Calu3 (cell line): ENCODE measurements at regions not wholly inside any gene's neighbourhood (a gene's known extent, or its start where the extent isn't known, plus 50 kb on each side); places are given as distances from the start of the nearest gene placed in this dataset.

ENCODE experiments used
- BruUV-seq: library from RNA; stranded (reverse); fragments of 400-500 nt; replicated peaks from 2 replicates; lab custom pipeline; 2021; lab: Mats Ljungman, UMichigan
- CTCF ChIA-PET: fragments of 300-600 bp; sonication (Branson Sonifier 250); formaldehyde crosslinking; loops from one replicate; lab custom pipeline; 2022; ENCODE audit warnings: antibody characterized with exemption; lab: Charles Lee
- DNase-seq: peaks from one replicate; pipeline ENCODE4 v3.0.0; 2022
- H3K27ac Mint-ChIP-seq: one replicate; pipeline ENCODE4 v1.8.0; 2022; ENCODE audit warnings: mixed read lengths; ENCODE audit not compliant: unreplicated experiment
- H3K27me3 Mint-ChIP-seq: one replicate; pipeline ENCODE4 v1.8.0; 2022; ENCODE audit warnings: mixed read lengths; ENCODE audit not compliant: unreplicated experiment
- H3K36me3 Mint-ChIP-seq: one replicate; pipeline ENCODE4 v1.8.0; 2022; ENCODE audit warnings: mild to moderate bottlenecking, moderate library complexity, mixed read lengths; ENCODE audit not compliant: insufficient read depth, unreplicated experiment
- H3K4me1 Mint-ChIP-seq: one replicate; pipeline ENCODE4 v1.8.0; 2022; ENCODE audit warnings: mild to moderate bottlenecking, low read depth, mixed read lengths; ENCODE audit not compliant: unreplicated experiment
- H3K4me3 Mint-ChIP-seq: one replicate; pipeline ENCODE4 v1.8.0; 2022; ENCODE audit warnings: mild to moderate bottlenecking, low read depth, moderate library complexity, mixed read lengths; ENCODE audit not compliant: unreplicated experiment
- H3K9me3 Mint-ChIP-seq: one replicate; pipeline ENCODE4 v1.8.0; 2022; ENCODE audit warnings: low read depth, mixed read lengths; ENCODE audit not compliant: unreplicated experiment
- intact Hi-C: fragments of 100-400 bp; cut with micrococcal nuclease; formaldehyde crosslinking; loops from one replicate; pipeline ENCODE4 v1.10.0; 2022; ENCODE audit not compliant: unreplicated experiment
- TF ChIP-seq, protein P1 (sequence below): fragments of 200-600 bp; IDR thresholded peaks from one replicate; pipeline ENCODE4 v1.8.0; 2022; ENCODE audit warnings: antibody characterized with exemption; ENCODE audit not compliant: unreplicated experiment

DNA sequence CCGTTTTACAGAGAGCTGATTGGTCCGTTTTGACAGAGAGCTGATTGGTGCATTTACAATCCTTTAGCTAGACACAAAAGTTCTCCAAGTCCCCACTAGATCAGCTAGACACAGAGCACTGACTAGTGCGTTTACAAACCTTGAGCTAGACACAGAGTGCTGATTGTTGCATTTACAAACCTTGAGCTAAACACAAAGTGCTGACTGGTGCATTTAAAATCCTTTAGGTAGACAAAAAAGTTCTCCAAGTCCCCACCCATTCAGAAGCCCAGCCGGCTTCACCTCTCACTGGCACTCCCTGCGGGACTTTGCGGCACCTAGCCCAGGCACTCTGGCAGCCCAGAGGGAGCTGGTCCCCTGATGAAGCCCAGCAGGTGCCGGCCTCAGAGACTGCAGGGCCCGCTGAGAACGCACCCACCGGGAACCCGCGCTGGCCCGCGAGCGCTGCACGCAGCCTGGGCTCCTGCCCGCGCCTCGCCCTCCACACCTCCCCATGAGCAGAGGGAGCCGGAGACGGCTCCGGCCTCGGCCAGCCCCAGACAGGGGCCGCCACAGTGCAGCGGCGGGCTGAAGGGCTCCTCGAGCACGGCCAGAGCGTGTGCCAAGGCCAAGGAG, 508.1 kb upstream of the CHAC2 start:
- Mint-ChIP-seq H3K9me3 (no peaks in the 10 kb centered on the region), H3K4me3 (no peak overlapping the region), H3K36me3 (no peaks in the 10 kb centered on the region), H3K27ac (no peak overlapping the region), H3K4me1 (no peaks in the 10 kb centered on the region), H3K27me3 (no peaks in the 10 kb centered on the region)
- no TSS peak for BruUV-seq
- intact Hi-C loops: no loop called here
- DNase-seq: no peak
- TF ChIP-seq, protein P1, sequence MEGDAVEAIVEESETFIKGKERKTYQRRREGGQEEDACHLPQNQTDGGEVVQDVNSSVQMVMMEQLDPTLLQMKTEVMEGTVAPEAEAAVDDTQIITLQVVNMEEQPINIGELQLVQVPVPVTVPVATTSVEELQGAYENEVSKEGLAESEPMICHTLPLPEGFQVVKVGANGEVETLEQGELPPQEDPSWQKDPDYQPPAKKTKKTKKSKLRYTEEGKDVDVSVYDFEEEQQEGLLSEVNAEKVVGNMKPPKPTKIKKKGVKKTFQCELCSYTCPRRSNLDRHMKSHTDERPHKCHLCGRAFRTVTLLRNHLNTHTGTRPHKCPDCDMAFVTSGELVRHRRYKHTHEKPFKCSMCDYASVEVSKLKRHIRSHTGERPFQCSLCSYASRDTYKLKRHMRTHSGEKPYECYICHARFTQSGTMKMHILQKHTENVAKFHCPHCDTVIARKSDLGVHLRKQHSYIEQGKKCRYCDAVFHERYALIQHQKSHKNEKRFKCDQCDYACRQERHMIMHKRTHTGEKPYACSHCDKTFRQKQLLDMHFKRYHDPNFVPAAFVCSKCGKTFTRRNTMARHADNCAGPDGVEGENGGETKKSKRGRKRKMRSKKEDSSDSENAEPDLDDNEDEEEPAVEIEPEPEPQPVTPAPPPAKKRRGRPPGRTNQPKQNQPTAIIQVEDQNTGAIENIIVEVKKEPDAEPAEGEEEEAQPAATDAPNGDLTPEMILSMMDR: no peak
- CTCF ChIA-PET: no interaction called here

DNA sequence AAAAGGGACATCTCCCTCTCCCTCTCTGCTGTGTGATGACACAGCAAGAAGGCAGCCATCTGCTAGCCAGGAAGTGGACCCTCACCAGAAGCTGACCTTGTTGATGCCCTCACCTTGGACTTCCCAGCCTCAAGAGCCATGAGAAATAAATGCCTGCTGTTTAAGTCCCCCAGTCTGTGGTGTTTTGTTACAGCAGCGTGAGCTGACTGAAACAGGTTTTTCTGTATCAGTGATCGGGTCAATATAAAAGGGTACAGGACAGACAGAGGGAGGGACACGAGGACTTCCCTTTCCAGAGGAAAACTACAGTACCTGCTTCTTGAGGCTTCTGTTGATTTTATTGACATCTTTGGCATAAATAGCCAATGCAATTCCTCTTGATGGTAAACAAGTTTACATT, 510.3 kb upstream of the CHAC2 start:
- Mint-ChIP-seq H3K36me3 (no peaks in the 10 kb centered on the region), H3K27ac (no peak overlapping the region), H3K27me3 (no peaks in the 10 kb centered on the region), H3K4me3 (no peak overlapping the region), H3K4me1 (no peaks in the 10 kb centered on the region), H3K9me3 (no peaks in the 10 kb centered on the region)
- intact Hi-C loops: no loop called here
- CTCF ChIA-PET: no interaction called here
- no TSS peak for BruUV-seq
- TF ChIP-seq, protein P1: no peak
- no peak for DNase-seq

- Mint-ChIP-seq H3K27me3 (no peaks in the 10 kb centered on the region), H3K27ac (no peak overlapping the region), H3K4me3 (no peak overlapping the region), H3K9me3 (no peaks in the 10 kb centered on the region), H3K36me3 (no peaks in the 10 kb centered on the region), H3K4me1 (no peaks in the 10 kb centered on the region)
- TF ChIP-seq, protein P1: no peak
- DNase-seq: no peak
- BruUV-seq: no TSS peak
- intact Hi-C loops: no loop called here
- CTCF ChIA-PET: no interaction called here
Measured at GRCh38 chr2:53253244-53253643, 514.4 kb upstream of the CHAC2 start.

GRCh38 chr2:53252115-53252514, 515.5 kb upstream of the CHAC2 start:
- no peak overlapping the region for H3K27ac Mint-ChIP-seq
- H3K4me1 Mint-ChIP-seq: no peaks in the 10 kb centered on the region
- no peaks in the 10 kb centered on the region for H3K9me3 Mint-ChIP-seq
- no TSS peak for BruUV-seq
- TF ChIP-seq, protein P1: no peak
- no peak overlapping the region for H3K4me3 Mint-ChIP-seq
- no peaks in the 10 kb centered on the region for H3K27me3 Mint-ChIP-seq
- CTCF ChIA-PET: no interaction called here
- intact Hi-C loops: no loop called here
- H3K36me3 Mint-ChIP-seq: no peaks in the 10 kb centered on the region
- no peak for DNase-seq
